CD4-positive, alpha-beta T cell (primary cell): ENCODE measurements at regions not wholly inside any gene's neighbourhood (a gene's known extent, or its start where the extent isn't known, plus 50 kb on each side); places are given as distances from the start of the nearest gene placed in this dataset.

Experiments
- ATAC-seq: fragments of 200-7000 bp; cut with Tn5 transposase; one replicate; pipeline ENCODE4 v1.10.0; 2022; ENCODE audit warnings: mild to moderate bottlenecking; ENCODE audit not compliant: poor library complexity
- CTCF ChIA-PET: fragments of 350-600 bp; sonication (Branson Sonifier 250); formaldehyde crosslinking; loops from one replicate; lab custom pipeline; 2021; ENCODE audit warnings: antibody characterized with exemption, inconsistent platforms; lab: Charles Lee
- POLR2A ChIA-PET: fragments of 350-600 bp; sonication (Branson Sonifier 250); formaldehyde crosslinking; loops from one replicate; lab custom pipeline; 2021; ENCODE audit warnings: antibody characterized with exemption, inconsistent platforms; lab: Charles Lee
- DNase-seq, 14 experiments: peaks; one replicate each; pipeline ENCODE4 v3.0.0-alpha.2; 2013 to 2020; ENCODE audit warnings: mixed read lengths in 2 of 14
- H3K27ac ChIP-seq, 2 donors: one replicate each; pipeline versions ENCODE4 v1.5.1 to v1.7.0; 2013; ENCODE audit warnings: low read length in 2 of 2, low read depth in 1 of 2, mild to moderate bottlenecking in 1 of 2
- H3K27me3 ChIP-seq, 2 experiments: 1 replicate in 1 of 2; 2 replicates in 1 of 2; pipeline versions ENCODE4 v1.6.1 to v1.7.0; 2013; ENCODE audit warnings: low read length in 2 of 2, control low read depth in 1 of 2, mild to moderate bottlenecking in 1 of 2, moderate library complexity in 1 of 2; ENCODE audit not compliant: insufficient read depth in 2 of 2, control insufficient read depth in 1 of 2
- H3K36me3 ChIP-seq: one replicate; pipeline ENCODE4 v1.6.1; 2013; ENCODE audit warnings: low read length, control low read depth; ENCODE audit not compliant: insufficient read depth
- H3K4me1 ChIP-seq: one replicate; pipeline ENCODE4 v1.6.1; 2013; ENCODE audit warnings: low read length, control low read depth; ENCODE audit not compliant: insufficient read depth
- H3K4me3 ChIP-seq: one replicate; pipeline ENCODE4 v1.5.1; 2013; ENCODE audit warnings: mild to moderate bottlenecking, low read length, moderate library complexity
- H3K9me3 ChIP-seq, 2 experiments: 1 replicate in 1 of 2; 2 replicates in 1 of 2; pipeline versions ENCODE4 v1.6.1 to v1.7.0; 2013; ENCODE audit warnings: low read length in 2 of 2, mild to moderate bottlenecking in 2 of 2, control low read depth in 1 of 2, moderate library complexity in 1 of 2; ENCODE audit not compliant: control insufficient read depth in 1 of 2, insufficient read depth in 1 of 2
- H3K27ac Mint-ChIP-seq: one replicate; pipeline ENCODE4 v1.8.0; 2020; ENCODE audit warnings: mixed read lengths
- H3K27me3 Mint-ChIP-seq: one replicate; pipeline ENCODE4 v1.8.0; 2021; ENCODE audit warnings: mixed read lengths
- H3K36me3 Mint-ChIP-seq: one replicate; pipeline ENCODE4 v1.8.0; 2021; ENCODE audit warnings: low read depth, mixed read lengths
- H3K4me1 Mint-ChIP-seq: one replicate; pipeline ENCODE4 v1.8.0; 2021; ENCODE audit warnings: low read depth, mixed read lengths
- H3K4me3 Mint-ChIP-seq: one replicate; pipeline ENCODE4 v1.8.0; 2020; ENCODE audit warnings: mild to moderate bottlenecking, mixed read lengths
- H3K9me3 Mint-ChIP-seq: one replicate; pipeline ENCODE4 v1.8.0; 2020; ENCODE audit warnings: mixed read lengths
- intact Hi-C, 2 experiments: fragments of 100-400 bp; cut with DNase I in 1 of 2; cut with micrococcal nuclease in 1 of 2; formaldehyde crosslinking; loops; one replicate each; pipeline versions ENCODE4 v1.15.1 to v1.9.0; 2023 to 2025; cut with DNase I, micrococcal nuclease
- TF ChIP-seq, protein P1 (sequence below): fragments of 200-600 bp; IDR thresholded peaks from one replicate; pipeline ENCODE4 v1.8.0; 2022; ENCODE audit warnings: antibody characterized with exemption, mild to moderate bottlenecking

DNA sequence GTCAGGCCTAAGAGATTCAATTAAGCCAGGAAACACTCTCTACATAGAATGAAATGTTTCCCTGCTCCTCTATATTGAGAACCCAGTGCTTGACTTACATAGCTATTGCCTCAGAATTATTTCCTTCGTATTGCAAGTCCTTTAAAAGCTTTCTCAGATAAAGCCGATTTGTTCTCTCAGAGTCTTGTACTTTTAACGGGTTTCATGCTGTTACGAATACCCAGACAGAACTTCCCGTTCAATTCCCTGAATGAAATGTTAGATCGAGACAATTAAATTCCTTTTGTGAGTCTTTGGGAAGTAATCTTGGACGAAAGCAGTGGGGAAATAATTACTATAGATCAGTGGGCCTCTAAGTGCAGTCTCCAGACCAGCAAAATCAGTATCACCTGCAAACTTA is 102.8 kb upstream of the CHL1 start:
- Histone ChIP-seq H3K9me3 (no peaks in the 10 kb centered on the region), H3K4me3 (no peak overlapping the region), H3K27ac (no peak overlapping the region), H3K4me1 (no peaks in the 10 kb centered on the region), H3K27me3 (no peaks in the 10 kb centered on the region), H3K36me3 (no peaks in the 10 kb centered on the region)
- ChIA-PET POLR2A (no interaction called here), CTCF (no interaction called here)
- Mint-ChIP-seq H3K9me3 (no peaks in the 10 kb centered on the region), H3K4me1 (no peaks in the 10 kb centered on the region), H3K27me3 (peaks cover 10% of the 10 kb centered on the region), H3K4me3 (no peak overlapping the region), H3K36me3 (no peaks in the 10 kb centered on the region), H3K27ac (no peak overlapping the region)
- DNase-seq (no peak), ATAC-seq (no peak)
- TF ChIP-seq, protein P1, sequence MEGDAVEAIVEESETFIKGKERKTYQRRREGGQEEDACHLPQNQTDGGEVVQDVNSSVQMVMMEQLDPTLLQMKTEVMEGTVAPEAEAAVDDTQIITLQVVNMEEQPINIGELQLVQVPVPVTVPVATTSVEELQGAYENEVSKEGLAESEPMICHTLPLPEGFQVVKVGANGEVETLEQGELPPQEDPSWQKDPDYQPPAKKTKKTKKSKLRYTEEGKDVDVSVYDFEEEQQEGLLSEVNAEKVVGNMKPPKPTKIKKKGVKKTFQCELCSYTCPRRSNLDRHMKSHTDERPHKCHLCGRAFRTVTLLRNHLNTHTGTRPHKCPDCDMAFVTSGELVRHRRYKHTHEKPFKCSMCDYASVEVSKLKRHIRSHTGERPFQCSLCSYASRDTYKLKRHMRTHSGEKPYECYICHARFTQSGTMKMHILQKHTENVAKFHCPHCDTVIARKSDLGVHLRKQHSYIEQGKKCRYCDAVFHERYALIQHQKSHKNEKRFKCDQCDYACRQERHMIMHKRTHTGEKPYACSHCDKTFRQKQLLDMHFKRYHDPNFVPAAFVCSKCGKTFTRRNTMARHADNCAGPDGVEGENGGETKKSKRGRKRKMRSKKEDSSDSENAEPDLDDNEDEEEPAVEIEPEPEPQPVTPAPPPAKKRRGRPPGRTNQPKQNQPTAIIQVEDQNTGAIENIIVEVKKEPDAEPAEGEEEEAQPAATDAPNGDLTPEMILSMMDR: no peak
- intact Hi-C loops: no loop called here

DNA sequence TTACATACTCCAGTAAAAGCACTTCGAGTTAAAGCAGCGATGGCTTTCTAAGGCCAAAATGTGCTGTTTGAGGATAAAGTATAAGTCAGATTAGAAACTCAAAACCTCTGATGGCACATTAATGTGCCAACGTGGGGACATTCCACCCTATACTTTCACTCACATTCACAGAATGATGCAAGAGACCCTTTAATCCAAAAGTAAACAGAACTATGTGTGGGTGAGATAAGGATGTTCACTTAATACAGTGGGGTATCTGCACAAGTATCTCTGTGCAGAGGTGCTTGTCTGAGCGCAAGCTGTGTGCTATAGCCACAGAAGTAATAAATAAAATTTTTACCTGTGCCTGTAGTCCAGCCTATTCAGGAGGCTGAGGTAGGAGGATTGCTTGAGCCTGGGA is 100.3 kb upstream of the CHL1 start:
- H3K27ac ChIP-seq: no peak overlapping the region
- no peak overlapping the region for H3K27ac Mint-ChIP-seq
- peaks cover 10% of the 10 kb centered on the region for H3K27me3 Mint-ChIP-seq
- no peaks in the 10 kb centered on the region for H3K4me1 Mint-ChIP-seq
- H3K27me3 ChIP-seq: no peaks in the 10 kb centered on the region
- DNase-seq (no peak), ATAC-seq (no peak)
- ChIA-PET POLR2A (no interaction called here), CTCF (no interaction called here)
- H3K4me3 Mint-ChIP-seq: no peak overlapping the region
- no peaks in the 10 kb centered on the region for H3K9me3 ChIP-seq
- H3K36me3 ChIP-seq: no peaks in the 10 kb centered on the region
- no peaks in the 10 kb centered on the region for H3K4me1 ChIP-seq
- intact Hi-C loops: no loop called here
- H3K4me3 ChIP-seq: no peak overlapping the region
- H3K9me3 Mint-ChIP-seq: no peaks in the 10 kb centered on the region
- TF ChIP-seq, protein P1: no peak
- no peaks in the 10 kb centered on the region for H3K36me3 Mint-ChIP-seq

DNA sequence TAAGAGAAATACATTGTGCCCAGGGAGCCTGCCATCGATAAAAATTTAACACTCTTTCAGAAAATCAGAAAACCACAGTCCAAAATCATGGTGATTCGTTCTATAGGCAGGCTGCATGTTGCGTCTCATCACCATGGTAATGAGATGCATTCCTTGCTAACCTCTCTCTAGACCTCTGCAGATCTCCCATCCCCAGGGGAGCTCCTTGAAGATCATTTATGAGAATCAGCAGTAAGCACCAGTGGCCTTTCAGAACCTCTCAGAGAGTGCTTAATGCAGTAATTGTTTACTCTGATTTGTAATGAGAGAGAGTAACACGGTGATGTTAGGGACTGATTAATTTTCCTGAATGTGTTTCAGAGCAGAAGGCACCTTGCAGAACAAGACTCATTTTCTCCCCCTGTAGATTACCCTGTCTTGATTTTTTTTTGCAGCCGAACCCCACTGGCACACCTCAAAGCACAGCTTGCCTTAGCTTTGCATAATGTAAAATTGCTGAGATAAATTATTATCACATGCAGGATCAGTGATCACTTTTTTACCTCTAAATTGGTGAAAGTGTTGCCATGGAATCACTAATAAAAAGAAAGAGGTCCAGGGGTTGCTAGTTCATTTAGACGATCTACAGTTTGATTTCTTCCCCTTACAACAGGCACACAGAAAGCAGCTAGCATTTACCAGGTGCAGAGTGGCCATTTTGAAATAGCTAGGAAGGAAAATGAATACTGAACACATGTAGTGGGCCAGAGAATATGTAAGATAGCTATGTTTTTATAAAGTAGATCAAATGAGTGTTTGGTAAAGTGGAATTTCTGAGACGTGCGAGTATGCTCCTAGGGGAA is 98.9 kb upstream of the CHL1 start:
- ATAC-seq (no peak), DNase-seq (no peak)
- TF ChIP-seq, protein P1: no peak
- Mint-ChIP-seq H3K36me3 (no peaks in the 10 kb centered on the region), H3K4me3 (no peak overlapping the region), H3K9me3 (no peaks in the 10 kb centered on the region), H3K27me3 (peaks cover 10% of the 10 kb centered on the region), H3K27ac (no peak overlapping the region), H3K4me1 (no peaks in the 10 kb centered on the region)
- CTCF ChIA-PET: no interaction called here
- Histone ChIP-seq H3K27ac (no peak overlapping the region), H3K4me1 (no peaks in the 10 kb centered on the region), H3K27me3 (no peaks in the 10 kb centered on the region), H3K9me3 (no peaks in the 10 kb centered on the region), H3K36me3 (no peaks in the 10 kb centered on the region), H3K4me3 (no peak overlapping the region)
- intact Hi-C loops: no loop called here
- POLR2A ChIA-PET: no interaction called here
